ENCODE measurements at regions not wholly inside any gene's neighbourhood (a gene's known extent, or its start where the extent isn't known, plus 50 kb on each side); places are given as distances from the start of the nearest gene placed in this dataset.

GRCh38 chr4:147299205-147299604, 181.7 kb upstream of the EDNRA start:
- Histone ChIP-seq H3K36me3 (no peaks in the 10 kb centered on the region), H3K27me3 (no peaks in the 10 kb centered on the region), H3K27ac (no peak overlapping the region), H3K4me1 (no peaks in the 10 kb centered on the region), H3K9me3 (no peaks in the 10 kb centered on the region), H3K4me3 (no peak overlapping the region)
- TF ChIP-seq POLR2A (IDR thresholded peaks at IDR 0.05): no peak
- no peak for TF ChIP-seq CTCF (IDR thresholded peaks at IDR 0.05)
- 44 to 45% methylated on average over 1 of the region's 1 CpG for WGBS, 2 donors
- intact Hi-C loops (cut with DNase I): no loop called here
- no peak for DNase-seq

DNA sequence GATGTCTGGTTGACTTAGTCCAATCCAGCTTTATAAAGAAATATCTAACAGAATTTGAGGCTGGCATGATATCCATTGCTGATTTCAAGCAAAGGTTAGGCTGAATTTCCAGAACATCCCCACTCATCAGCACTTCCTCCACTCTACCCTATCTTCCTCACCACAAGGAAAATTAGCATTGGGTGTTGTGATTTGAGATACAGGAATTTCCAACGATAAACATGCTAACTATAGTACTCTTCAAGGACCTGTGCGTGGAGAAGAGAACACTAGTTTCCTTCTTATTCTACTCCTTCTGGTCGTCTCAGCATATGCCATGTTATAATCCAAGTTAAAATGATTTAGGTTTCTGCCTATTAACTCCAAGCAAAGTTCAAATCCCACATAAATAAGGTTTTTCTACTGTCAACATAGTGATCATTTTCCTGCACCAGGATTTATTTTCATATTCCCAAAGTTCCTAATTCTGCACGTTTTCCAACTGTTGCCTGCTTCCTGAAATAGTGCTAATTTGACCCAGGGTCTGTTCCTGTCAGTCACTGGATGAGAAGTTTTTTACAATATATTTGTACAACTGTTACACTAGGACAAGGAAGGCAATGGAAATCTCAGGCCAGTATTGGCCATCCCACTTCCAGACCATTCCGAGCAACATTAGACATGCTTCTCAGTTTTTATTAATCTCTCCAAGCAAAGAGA, 177.6 kb upstream of the EDNRA start:
- intact Hi-C loops (cut with DNase I): no loop called here
- 51 to 64% methylated on average over 5 of the region's 5 CpGs for WGBS, 2 donors
- H3K9me3 ChIP-seq: no peaks in the 10 kb centered on the region
- H3K4me3 ChIP-seq: no peak overlapping the region
- TF ChIP-seq CTCF (IDR thresholded peaks at IDR 0.05) (no peak), POLR2A (IDR thresholded peaks at IDR 0.05) (no peak)
- no peaks in the 10 kb centered on the region for H3K27me3 ChIP-seq
- no peaks in the 10 kb centered on the region for H3K36me3 ChIP-seq
- DNase-seq: no peak
- no peaks in the 10 kb centered on the region for H3K4me1 ChIP-seq
- H3K27ac ChIP-seq: no peak overlapping the region

- Histone ChIP-seq H3K9me3 (no peaks in the 10 kb centered on the region), H3K4me1 (no peaks in the 10 kb centered on the region), H3K4me3 (no peak overlapping the region), H3K36me3 (no peaks in the 10 kb centered on the region), H3K27ac (no peak overlapping the region), H3K27me3 (no peaks in the 10 kb centered on the region)
- WGBS, 2 donors: 43 to 53% methylated on average over 3 of the region's 3 CpGs
- no peak for DNase-seq
- no peak for TF ChIP-seq POLR2A (IDR thresholded peaks at IDR 0.05)
- TF ChIP-seq CTCF (IDR thresholded peaks at IDR 0.05): no peak
- intact Hi-C loops (cut with DNase I): no loop called here
Observed at GRCh38 chr4:147303873-147304229, 177.0 kb upstream of the EDNRA start.

- WGBS, 2 donors: 32 to 58% methylated on average over 5 of the region's 5 CpGs
- no peak overlapping the region for H3K27ac ChIP-seq
- DNase-seq: no peak
- H3K9me3 ChIP-seq: no peaks in the 10 kb centered on the region
- no peaks in the 10 kb centered on the region for H3K27me3 ChIP-seq
- no peaks in the 10 kb centered on the region for H3K4me1 ChIP-seq
- TF ChIP-seq CTCF (IDR thresholded peaks at IDR 0.05): no peak
- no peaks in the 10 kb centered on the region for H3K36me3 ChIP-seq
- no peak overlapping the region for H3K4me3 ChIP-seq
- intact Hi-C loops (cut with DNase I): no loop called here
Observed at GRCh38 chr4:147307896-147308674, 172.8 kb upstream of the EDNRA start.

- no peak overlapping the region for H3K4me3 ChIP-seq
- intact Hi-C loops (cut with DNase I): no loop called here
- no peaks in the 10 kb centered on the region for H3K4me1 ChIP-seq
- no peaks in the 10 kb centered on the region for H3K9me3 ChIP-seq
- H3K27me3 ChIP-seq: no peaks in the 10 kb centered on the region
- no peak for DNase-seq
- no peaks in the 10 kb centered on the region for H3K36me3 ChIP-seq
- no peak overlapping the region for H3K27ac ChIP-seq
- WGBS, 2 donors: 26 to 35% methylated on average over 4 of the region's 4 CpGs
- TF ChIP-seq CTCF (IDR thresholded peaks at IDR 0.05): no peak
- TF ChIP-seq POLR2A (IDR thresholded peaks at IDR 0.05): no peak
Observed at GRCh38 chr4:147309434-147309833, 171.5 kb upstream of the EDNRA start.
